ENCODE measurements at regions not wholly inside any gene's neighbourhood (a gene's known extent, or its start where the extent isn't known, plus 50 kb on each side); places are given as distances from the start of the nearest gene placed in this dataset.
"Not testable (repeated sequence)": the region's sequence is repeated elsewhere in the genome, so short reads cannot be mapped to it uniquely, and the experiment has no call there.

GRCh38 chr9:24820196-24820595 is 274.5 kb upstream of the IZUMO3 start:
- Histone ChIP-seq H3K27ac (no peak overlapping the region), H3K9me3 (no peaks in the 10 kb centered on the region), H3K27me3 (no peaks in the 10 kb centered on the region), H3K4me1 (no peaks in the 10 kb centered on the region), H3K4me3 (no peak overlapping the region), H3K36me3 (no peaks in the 10 kb centered on the region)
- TF ChIP-seq CTCF (IDR thresholded peaks at IDR 0.05), result no peak
- no peak for DNase-seq (ENCODE audit: low spot score in 2 of 2)
- intact Hi-C loops (cut with DNase I), result no loop called here

GRCh38 chr9:24817756-24818155 is 272.1 kb upstream of the IZUMO3 start:
- DNase-seq (ENCODE audit: low spot score in 2 of 2), result no peak
- Histone ChIP-seq H3K4me1 (no peaks in the 10 kb centered on the region), H3K36me3 (no peaks in the 10 kb centered on the region), H3K9me3 (no peaks in the 10 kb centered on the region), H3K27me3 (no peaks in the 10 kb centered on the region), H3K27ac (no peak overlapping the region), H3K4me3 (no peak overlapping the region)
- TF ChIP-seq CTCF (IDR thresholded peaks at IDR 0.05), result no peak
- intact Hi-C loops (cut with DNase I), result no loop called here

- H3K27ac ChIP-seq, result no peak overlapping the region
- H3K27me3 ChIP-seq, result no peaks in the 10 kb centered on the region
- TF ChIP-seq CTCF (IDR thresholded peaks at IDR 0.05), result no peak
- intact Hi-C loops (cut with DNase I), result no loop called here
- no peak for DNase-seq (ENCODE audit: low spot score in 2 of 2)
- H3K4me3 ChIP-seq, result no peak overlapping the region
- no peaks in the 10 kb centered on the region for H3K4me1 ChIP-seq
- no peaks in the 10 kb centered on the region for H3K36me3 ChIP-seq
- no peaks in the 10 kb centered on the region for H3K9me3 ChIP-seq
These were observed 270.3 kb upstream of the IZUMO3 start for GRCh38 chr9:24816006-24816405.

- no peak for TF ChIP-seq CTCF (IDR thresholded peaks at IDR 0.05)
- no peak overlapping the region for H3K4me3 ChIP-seq
- no peaks in the 10 kb centered on the region for H3K4me1 ChIP-seq
- no peak overlapping the region for H3K27ac ChIP-seq
- no peaks in the 10 kb centered on the region for H3K9me3 ChIP-seq
- no peaks in the 10 kb centered on the region for H3K27me3 ChIP-seq
- H3K36me3 ChIP-seq, result no peaks in the 10 kb centered on the region
- no peak for DNase-seq (ENCODE audit: low spot score in 2 of 2)
- intact Hi-C loops (cut with DNase I), result no loop called here
These were observed 255.6 kb upstream of the IZUMO3 start for GRCh38 chr9:24801344-24801743.

- H3K27ac ChIP-seq, result no peak overlapping the region
- no peaks in the 10 kb centered on the region for H3K27me3 ChIP-seq
- H3K9me3 ChIP-seq, result no peaks in the 10 kb centered on the region
- no peak for DNase-seq (ENCODE audit: low spot score in 2 of 2)
- TF ChIP-seq CTCF (IDR thresholded peaks at IDR 0.05), result no peak
- no peaks in the 10 kb centered on the region for H3K36me3 ChIP-seq
- intact Hi-C loops (cut with DNase I), result no loop called here
- no peak overlapping the region for H3K4me3 ChIP-seq
- H3K4me1 ChIP-seq, result no peaks in the 10 kb centered on the region
These were observed 248.1 kb upstream of the IZUMO3 start for GRCh38 chr9:24793787-24794186.

- Histone ChIP-seq H3K4me3 (no peak overlapping the region), H3K27me3 (no peaks in the 10 kb centered on the region), H3K27ac (no peak overlapping the region), H3K9me3 (peaks cover 0 to 4% of the 10 kb centered on the region in 2 donors), H3K4me1 (no peaks in the 10 kb centered on the region), H3K36me3 (no peaks in the 10 kb centered on the region)
- intact Hi-C loops (cut with DNase I), result no loop called here
- no peak for DNase-seq (ENCODE audit: low spot score in 2 of 2)
- no peak for TF ChIP-seq CTCF (IDR thresholded peaks at IDR 0.05)
These were observed 230.5 kb upstream of the IZUMO3 start for GRCh38 chr9:24776226-24776625.

GRCh38 chr9:24774199-24774598 is 228.5 kb upstream of the IZUMO3 start:
- H3K36me3 ChIP-seq; H3K27me3 ChIP-seq; H3K9me3 ChIP-seq; H3K4me1 ChIP-seq; H3K4me3 ChIP-seq; DNase-seq (ENCODE audit: low spot score in 2 of 2); H3K27ac ChIP-seq; intact Hi-C loops (cut with DNase I): not testable (repeated sequence)

Measured in ascending aorta (tissue), 2 donors.